SK-N-SH (cell line): ENCODE measurements at regions not wholly inside any gene's neighbourhood (a gene's known extent, or its start where the extent isn't known, plus 50 kb on each side); places are given as distances from the start of the nearest gene placed in this dataset.

Source experiments
- CTCF ChIA-PET: fragments of 300-600, 350-600 bp; formaldehyde crosslinking; extraction: SDS; loops from one replicate; lab custom pipeline; 2021; lab: Yijun Ruan, JAX
- POLR2A ChIA-PET: fragments of 350-600 bp; sonication (Branson Sonifier 250); formaldehyde crosslinking; extraction: SDS; loops from one replicate; lab custom pipeline; 2020; ENCODE audit warnings: antibody characterized with exemption, inconsistent platforms; lab: Yijun Ruan, JAX
- DNase-seq: peaks from one replicate; pipeline ENCODE4 v3.0.0; 2012
- H2AFZ ChIP-seq: fragments of 200-600 bp; sonication (generic); 2 replicates; pipeline ENCODE4 v1.8.1; 2016; ENCODE audit warnings: antibody characterized with exemption, mild to moderate bottlenecking, low read depth
- H3F3A ChIP-seq: fragments of 200-600 bp; sonication (generic); replicated peaks from 2 replicates; pipeline ENCODE3; 2016; ENCODE audit warnings: antibody characterized with exemption, mild to moderate bottlenecking; ENCODE audit not compliant: insufficient read depth
- H3K27ac ChIP-seq, 2 experiments: fragments of 200-500 bp in 1 of 2; fragments of 200-600 bp in 1 of 2; sonication (Bioruptor generic) in 1 of 2; sonication (generic), shearing (Covaris generic) in 1 of 2; 2 replicates each; pipeline versions ENCODE4 v1.5.1 to v1.6.1; 2014 to 2016; ENCODE audit warnings: low read depth in 2 of 2, inconsistent platforms in 1 of 2, low read length in 1 of 2, mild to moderate bottlenecking in 1 of 2, mixed read lengths in 1 of 2
- H3K27me3 ChIP-seq: fragments of 200-600 bp; sonication (generic), shearing (Covaris generic); 2 replicates; pipeline ENCODE4 v1.6.1; 2016; ENCODE audit warnings: mixed run types; ENCODE audit not compliant: insufficient read depth
- H3K36me3 ChIP-seq, 2 experiments: fragments of 200-500 bp in 1 of 2; fragments of 200-600 bp in 1 of 2; sonication (Bioruptor generic) in 1 of 2; sonication (generic) in 1 of 2; replicated peaks in 1 of 2; 2 replicates each; pipeline versions ENCODE3 to v1.5.1; 2014 to 2016; ENCODE audit warnings: low read length in 1 of 2, mild to moderate bottlenecking in 1 of 2; ENCODE audit not compliant: insufficient read depth in 2 of 2, control insufficient read depth in 1 of 2
- H3K4me1 ChIP-seq, 2 experiments: fragments of 200-500 bp in 1 of 2; fragments of 200-600 bp in 1 of 2; sonication (Bioruptor generic) in 1 of 2; sonication (generic), shearing (Covaris generic) in 1 of 2; 2 replicates each; pipeline versions ENCODE4 v1.5.1 to v1.6.1; 2014 to 2016; ENCODE audit warnings: low read depth in 1 of 2, low read length in 1 of 2, mixed run types in 1 of 2; ENCODE audit not compliant: insufficient read depth in 2 of 2, control insufficient read depth in 1 of 2
- H3K4me2 ChIP-seq: fragments of 200-600 bp; sonication (generic), shearing (Covaris generic); 2 replicates; pipeline ENCODE4 v1.6.1; 2017; ENCODE audit warnings: mixed run types
- H3K4me3 ChIP-seq, 2 experiments: fragments of 200-500 bp in 1 of 2; fragments of 200-600 bp in 1 of 2; sonication (Bioruptor generic) in 1 of 2; sonication (generic), shearing (Covaris generic) in 1 of 2; 2 replicates each; pipeline versions ENCODE4 v1.5.1 to v1.8.1; 2014 to 2016; ENCODE audit warnings: low read depth in 2 of 2, inconsistent platforms in 1 of 2, low read length in 1 of 2, mild to moderate bottlenecking in 1 of 2, mixed read lengths in 1 of 2, moderate library complexity in 1 of 2
- H3K79me2 ChIP-seq: fragments of 200-600 bp; sonication (generic); 2 replicates; pipeline ENCODE4 v1.8.1; 2017; ENCODE audit warnings: mild to moderate bottlenecking; ENCODE audit not compliant: insufficient read depth
- H3K9ac ChIP-seq: fragments of 200-600 bp; sonication (generic); 2 replicates; pipeline ENCODE4 v1.6.1; 2017; ENCODE audit warnings: mixed run types
- H3K9me2 ChIP-seq: fragments of 200-600 bp; sonication (generic); 2 replicates; pipeline ENCODE4 v1.6.1; 2017; ENCODE audit warnings: mixed run types
- H3K9me3 ChIP-seq: fragments of 200-600 bp; sonication (generic); 2 replicates; pipeline ENCODE4 v1.6.1; 2017; ENCODE audit warnings: mixed run types, mild to moderate bottlenecking, moderate library complexity
- H4K20me1 ChIP-seq: fragments of 200-600 bp; sonication (generic); 2 replicates; pipeline ENCODE4 v1.6.1; 2017; ENCODE audit warnings: mild to moderate bottlenecking, mixed run types; ENCODE audit not compliant: insufficient read depth
- EP300 ChIP-seq, 2 experiments: IDR thresholded peaks; 2 replicates each; pipeline versions ENCODE4 v1.4.0 to v1.6.1; 2012; ENCODE audit warnings: borderline replicate concordance in 1 of 2, low read depth in 1 of 2, low read length in 1 of 2
- FOSL2 ChIP-seq: IDR thresholded peaks from 2 replicates; pipeline ENCODE4 v1.4.0; 2012; ENCODE audit warnings: low read depth, mild to moderate bottlenecking, moderate library complexity, borderline replicate concordance
- FOXM1 ChIP-seq: IDR thresholded peaks from 2 replicates; pipeline ENCODE4 v1.4.0; 2012; ENCODE audit warnings: low read depth, mild to moderate bottlenecking
- GATA2 ChIP-seq: sonication (generic); formaldehyde crosslinking; IDR thresholded peaks from 2 replicates; pipeline ENCODE4 v1.5.0; 2020; ENCODE audit warnings: mild to moderate bottlenecking, missing genetic modification reagents
- JUND ChIP-seq: IDR thresholded peaks from 2 replicates; pipeline ENCODE4 v1.4.0; 2012
- MEF2A ChIP-seq: IDR thresholded peaks from 2 replicates; pipeline ENCODE4 v1.4.0; 2012; ENCODE audit warnings: low read depth, borderline replicate concordance
- NFIC ChIP-seq: IDR thresholded peaks from 2 replicates; pipeline ENCODE4 v1.4.0; 2012; ENCODE audit warnings: borderline replicate concordance
- RAD21 ChIP-seq: IDR thresholded peaks from 2 replicates; pipeline ENCODE4 v1.6.1; 2012; ENCODE audit warnings: mild to moderate bottlenecking, low read length
- RCOR1 ChIP-seq: fragments of 150-350 bp; IDR thresholded peaks from 2 replicates; pipeline ENCODE4 v1.6.1; 2017; ENCODE audit warnings: antibody characterized with exemption, low read length
- RFX5 ChIP-seq: IDR thresholded peaks from 2 replicates; pipeline ENCODE4 v1.6.1; 2012; ENCODE audit warnings: mild to moderate bottlenecking, improper control_type of control experiment, low read length
- RXRA ChIP-seq: IDR thresholded peaks from 2 replicates; pipeline ENCODE4 v1.4.0; 2012; ENCODE audit warnings: low read depth, mild to moderate bottlenecking, borderline replicate concordance
- SMC3 ChIP-seq: IDR thresholded peaks from 2 replicates; pipeline ENCODE4 v1.6.1; 2012; ENCODE audit warnings: low read depth, low read length, improper control_type of control experiment
- TCF12 ChIP-seq: IDR thresholded peaks from 2 replicates; pipeline ENCODE4 v1.4.0; 2012
- TEAD4 ChIP-seq: IDR thresholded peaks from 2 replicates; pipeline ENCODE4 v1.4.0; 2012; ENCODE audit warnings: mild to moderate bottlenecking, borderline replicate concordance; ENCODE audit not compliant: insufficient read depth
- YY1 ChIP-seq: IDR thresholded peaks from 2 replicates; pipeline ENCODE4 v1.4.0; 2012; ENCODE audit warnings: low read depth, mild to moderate bottlenecking
- WGBS: methylation state at CpG from one replicate; pipeline ENCODE4 v1.1.6; 2017; ENCODE audit warnings: low lambda C conversion rate; 5-methylcytosine and 5-hydroxymethylcytosine counted together
- TF ChIP-seq, protein P1 (sequence below): fragments of 150-350 bp; IDR thresholded peaks from 2 replicates; pipeline ENCODE4 v1.6.1; 2016; ENCODE audit warnings: mild to moderate bottlenecking, low read depth, low read length
- TF ChIP-seq, protein P2 (sequence below): IDR thresholded peaks from 2 replicates; pipeline ENCODE4 v1.4.0; 2012; ENCODE audit warnings: low read depth
- TF ChIP-seq, protein P3 (sequence below): IDR thresholded peaks from 2 replicates; pipeline ENCODE4 v1.4.0; 2012; ENCODE audit warnings: low read depth, borderline replicate concordance
- TF ChIP-seq, protein P4 (sequence below): IDR thresholded peaks from 2 replicates; pipeline ENCODE4 v1.4.0; 2012; ENCODE audit warnings: low read depth, borderline replicate concordance

DNA sequence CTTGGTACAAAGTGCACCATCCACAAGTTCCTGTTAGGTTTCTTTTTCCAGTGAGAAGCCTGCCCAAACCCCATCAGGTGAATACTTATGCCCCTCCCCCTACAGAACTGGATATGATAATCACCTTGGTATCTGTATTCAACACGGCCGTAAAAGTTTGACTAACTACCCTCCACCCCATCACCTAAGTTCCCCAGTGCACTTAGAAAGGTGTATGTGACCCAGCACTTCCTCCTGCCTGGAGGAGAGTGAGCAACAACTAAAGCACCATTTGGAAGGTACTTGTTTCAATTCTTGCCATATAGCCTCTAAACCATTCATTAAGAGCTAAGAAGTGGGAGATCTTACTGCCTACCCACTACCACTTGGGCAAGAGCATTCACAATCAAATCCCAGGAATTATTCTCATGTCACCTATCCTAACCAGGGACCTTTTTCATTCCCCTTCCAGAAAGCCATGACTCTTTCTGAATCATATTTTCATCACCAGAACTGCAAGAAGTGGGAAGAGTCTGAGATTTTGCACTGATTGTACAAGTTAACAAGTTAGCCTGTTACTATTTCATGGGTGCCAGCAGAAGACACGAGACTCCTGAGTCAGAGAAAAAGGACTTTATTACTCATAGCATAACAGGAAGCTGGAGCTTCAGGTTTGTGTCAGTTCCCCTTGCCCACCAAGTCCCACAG lies 53.5 kb upstream of the NDUFV2 start:
- Histone ChIP-seq H3K9me2 (no peaks in the 10 kb centered on the region), H3K4me3 (no peak overlapping the region), H3K9ac (no peak overlapping the region), H3F3A (no peaks in the 10 kb centered on the region), H3K27me3 (no peaks in the 10 kb centered on the region), H3K27ac (no peak overlapping the region), H3K36me3 (no peaks in the 10 kb centered on the region), H4K20me1 (no peaks in the 10 kb centered on the region), H3K9me3 (no peaks in the 10 kb centered on the region; the same call in 1 of the 2 replicates), H3K4me2 (no peak overlapping the region), H3K79me2 (no peaks in the 10 kb centered on the region), H2AFZ (no peak overlapping the region), H3K4me1 (no peaks in the 10 kb centered on the region)
- DNase-seq = no peak
- CTCF ChIA-PET = interaction anchor here (1.1 to 1.3 kb wide), 2 partner anchors 25 to 372 kb away, joined by 3 read pairs; no protein-coding TSS in a partner anchor
- WGBS = 62% methylated on average over 3 of the region's 3 CpGs
- TF ChIP-seq RXRA = no peak
- no peak for TF ChIP-seq GATA2 (CRISPR knock-in tag)
- TF ChIP-seq FOSL2 = no peak
- no peak for TF ChIP-seq JUND
- TF ChIP-seq EP300 (IDR thresholded peaks at IDR 0.05; ENCODE audit: borderline replicate concordance in 1 of 2, low read depth in 1 of 2, low read length in 1 of 2) = no peak
- TF ChIP-seq NFIC = no peak
- TF ChIP-seq, protein P1, sequence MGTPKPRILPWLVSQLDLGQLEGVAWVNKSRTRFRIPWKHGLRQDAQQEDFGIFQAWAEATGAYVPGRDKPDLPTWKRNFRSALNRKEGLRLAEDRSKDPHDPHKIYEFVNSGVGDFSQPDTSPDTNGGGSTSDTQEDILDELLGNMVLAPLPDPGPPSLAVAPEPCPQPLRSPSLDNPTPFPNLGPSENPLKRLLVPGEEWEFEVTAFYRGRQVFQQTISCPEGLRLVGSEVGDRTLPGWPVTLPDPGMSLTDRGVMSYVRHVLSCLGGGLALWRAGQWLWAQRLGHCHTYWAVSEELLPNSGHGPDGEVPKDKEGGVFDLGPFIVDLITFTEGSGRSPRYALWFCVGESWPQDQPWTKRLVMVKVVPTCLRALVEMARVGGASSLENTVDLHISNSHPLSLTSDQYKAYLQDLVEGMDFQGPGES = no peak
- no peak for TF ChIP-seq MEF2A
- no peak for TF ChIP-seq RAD21
- TF ChIP-seq TCF12 = no peak
- TF ChIP-seq TEAD4 = no peak
- TF ChIP-seq FOXM1 = no peak
- TF ChIP-seq, protein P2, sequence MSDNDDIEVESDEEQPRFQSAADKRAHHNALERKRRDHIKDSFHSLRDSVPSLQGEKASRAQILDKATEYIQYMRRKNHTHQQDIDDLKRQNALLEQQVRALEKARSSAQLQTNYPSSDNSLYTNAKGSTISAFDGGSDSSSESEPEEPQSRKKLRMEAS = no peak
- no peak for TF ChIP-seq RFX5
- TF ChIP-seq SMC3 = no peak
- TF ChIP-seq, protein P3, sequence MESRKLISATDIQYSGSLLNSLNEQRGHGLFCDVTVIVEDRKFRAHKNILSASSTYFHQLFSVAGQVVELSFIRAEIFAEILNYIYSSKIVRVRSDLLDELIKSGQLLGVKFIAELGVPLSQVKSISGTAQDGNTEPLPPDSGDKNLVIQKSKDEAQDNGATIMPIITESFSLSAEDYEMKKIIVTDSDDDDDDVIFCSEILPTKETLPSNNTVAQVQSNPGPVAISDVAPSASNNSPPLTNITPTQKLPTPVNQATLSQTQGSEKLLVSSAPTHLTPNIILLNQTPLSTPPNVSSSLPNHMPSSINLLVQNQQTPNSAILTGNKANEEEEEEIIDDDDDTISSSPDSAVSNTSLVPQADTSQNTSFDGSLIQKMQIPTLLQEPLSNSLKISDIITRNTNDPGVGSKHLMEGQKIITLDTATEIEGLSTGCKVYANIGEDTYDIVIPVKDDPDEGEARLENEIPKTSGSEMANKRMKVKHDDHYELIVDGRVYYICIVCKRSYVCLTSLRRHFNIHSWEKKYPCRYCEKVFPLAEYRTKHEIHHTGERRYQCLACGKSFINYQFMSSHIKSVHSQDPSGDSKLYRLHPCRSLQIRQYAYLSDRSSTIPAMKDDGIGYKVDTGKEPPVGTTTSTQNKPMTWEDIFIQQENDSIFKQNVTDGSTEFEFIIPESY = no peak
- no peak for TF ChIP-seq YY1
- no peak for TF ChIP-seq RCOR1
- TF ChIP-seq, protein P4, sequence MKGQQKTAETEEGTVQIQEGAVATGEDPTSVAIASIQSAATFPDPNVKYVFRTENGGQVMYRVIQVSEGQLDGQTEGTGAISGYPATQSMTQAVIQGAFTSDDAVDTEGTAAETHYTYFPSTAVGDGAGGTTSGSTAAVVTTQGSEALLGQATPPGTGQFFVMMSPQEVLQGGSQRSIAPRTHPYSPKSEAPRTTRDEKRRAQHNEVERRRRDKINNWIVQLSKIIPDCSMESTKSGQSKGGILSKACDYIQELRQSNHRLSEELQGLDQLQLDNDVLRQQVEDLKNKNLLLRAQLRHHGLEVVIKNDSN = no peak
- POLR2A ChIA-PET = no interaction called here
